Mucosa of descending colon (tissue), 3 donors: ENCODE measurements at regions not wholly inside any gene's neighbourhood (a gene's known extent, or its start where the extent isn't known, plus 50 kb on each side); places are given as distances from the start of the nearest gene placed in this dataset.
A peak's percentile ranks its signal among the peaks of the same experiment; 100 is the strongest.

ENCODE experiments used
- ATAC-seq: fragments of 200-7000 bp; cut with Tn5 transposase; one replicate; pipeline ENCODE4 v1.9.1; 2020; ENCODE audit warnings: mild to moderate bottlenecking, moderate library complexity
- DNase-seq, 3 donors: peaks; one replicate each; pipeline ENCODE4 v3.0.0-alpha.2; 2020
- H3K36me3 ChIP-seq: fragments of 200-600 bp; one replicate; pipeline ENCODE4 v1.8.0; 2021; ENCODE audit warnings: low read depth, mild to moderate bottlenecking
- H3K4me1 ChIP-seq: fragments of 200-600 bp; one replicate; pipeline ENCODE4 v1.8.0; 2021; ENCODE audit warnings: low read depth, mild to moderate bottlenecking
- H3K4me3 ChIP-seq: fragments of 200-600 bp; one replicate; pipeline ENCODE4 v1.8.0; 2021; ENCODE audit warnings: mild to moderate bottlenecking
- H3K9me3 ChIP-seq: fragments of 200-600 bp; one replicate; pipeline ENCODE4 v1.8.0; 2021; ENCODE audit warnings: mild to moderate bottlenecking
- CTCF ChIP-seq: fragments of 200-600 bp; IDR thresholded peaks from one replicate; pipeline ENCODE4 v1.8.0; 2022; ENCODE audit warnings: antibody characterized with exemption, mild to moderate bottlenecking
- intact Hi-C, 2 donors: fragments of 100-400 bp; cut with DNase I in 1 of 2; cut with micrococcal nuclease in 1 of 2; formaldehyde crosslinking; loops; one replicate each; pipeline versions ENCODE4 v1.11.0 to v1.11.1; 2022; cut with DNase I, micrococcal nuclease
- donor health status: DM: no; HTN: no; CAD: no; lungs with moderate emphysema.
- donor health status: DM: no; HTN: no; CAD: no.
- donor health status: DM: no; HTN: yes; CAD: no.

GRCh38 chr2:240219208-240219890 lies 78.9 kb upstream of the OTOS start:
- Histone ChIP-seq H3K4me1 (no peaks in the 10 kb centered on the region), H3K36me3 (no peaks in the 10 kb centered on the region), H3K4me3 (no peak overlapping the region), H3K9me3 (no peaks in the 10 kb centered on the region)
- ATAC-seq (no peak), DNase-seq (no peak)
- intact Hi-C loops = no loop called here
- TF ChIP-seq CTCF = no peak

- H3K4me3 ChIP-seq = no peak overlapping the region
- H3K4me1 ChIP-seq = no peaks in the 10 kb centered on the region
- H3K9me3 ChIP-seq = no peaks in the 10 kb centered on the region
- intact Hi-C loops = no loop called here
- ATAC-seq (no peak), DNase-seq (no peak)
- no peak for TF ChIP-seq CTCF
- H3K36me3 ChIP-seq = no peaks in the 10 kb centered on the region
Measured at GRCh38 chr2:240220371-240220770, 79.9 kb upstream of the OTOS start.

GRCh38 chr2:240223631-240224030 lies 83.2 kb upstream of the OTOS start:
- DNase-seq (no peak), ATAC-seq (no peak)
- Histone ChIP-seq H3K4me3 (no peak overlapping the region), H3K4me1 (no peaks in the 10 kb centered on the region), H3K9me3 (no peaks in the 10 kb centered on the region), H3K36me3 (no peaks in the 10 kb centered on the region)
- intact Hi-C loops = no loop called here
- TF ChIP-seq CTCF = no peak

GRCh38 chr2:240224676-240225075 lies 84.2 kb upstream of the OTOS start:
- peaks cover 5% of the 10 kb centered on the region for H3K9me3 ChIP-seq

GRCh38 chr2:240225131-240225530 lies 84.7 kb upstream of the OTOS start:
- TF ChIP-seq CTCF = no peak
- intact Hi-C loops = no loop called here
- Histone ChIP-seq H3K4me1 (no peaks in the 10 kb centered on the region), H3K9me3 (peaks cover 5% of the 10 kb centered on the region), H3K36me3 (no peaks in the 10 kb centered on the region), H3K4me3 (no peak overlapping the region)
- no peak for ATAC-seq
- peak in 1 of 3 donors; percentile 17 for DNase-seq

More at GRCh38 chr2:240224676-240225075, 84.2 kb upstream of the OTOS start:
- TF ChIP-seq CTCF = no peak
- intact Hi-C loops = no loop called here
- no peak overlapping the region for H3K4me3 ChIP-seq
- ATAC-seq (no peak), DNase-seq (no peak)
- no peaks in the 10 kb centered on the region for H3K36me3 ChIP-seq
- H3K4me1 ChIP-seq = no peaks in the 10 kb centered on the region
